Osteoblast (primary cell): ENCODE measurements at regions not wholly inside any gene's neighbourhood (a gene's known extent, or its start where the extent isn't known, plus 50 kb on each side); places are given as distances from the start of the nearest gene placed in this dataset.

Source experiments
- DNase-seq: peaks from one replicate; pipeline ENCODE4 v3.0.0; 2011; ENCODE audit warnings: low spot score, mixed read lengths; ENCODE audit not compliant: insufficient read length; ENCODE audit errors: missing footprints
- H2AFZ ChIP-seq: 2 replicates; pipeline ENCODE4 v1.6.0; 2011; ENCODE audit warnings: mild to moderate bottlenecking, low read length
- H3K27ac ChIP-seq: 2 replicates; pipeline ENCODE4 v1.5.1; 2011; ENCODE audit warnings: mild to moderate bottlenecking, low read depth, low read length, moderate library complexity
- H3K27me3 ChIP-seq: 2 replicates; pipeline ENCODE4 v1.6.0; 2012; ENCODE audit warnings: mild to moderate bottlenecking, control low read depth, inconsistent platforms, low read length, moderate library complexity; ENCODE audit not compliant: insufficient read depth
- H3K36me3 ChIP-seq: 2 replicates; pipeline ENCODE4 v1.5.1; 2011; ENCODE audit warnings: mild to moderate bottlenecking, low read length, control low read depth, moderate library complexity; ENCODE audit not compliant: insufficient read depth
- H3K4me1 ChIP-seq: 2 replicates; pipeline ENCODE4 v1.5.1; 2011; ENCODE audit warnings: mild to moderate bottlenecking, low read length, control low read depth, moderate library complexity; ENCODE audit not compliant: insufficient read depth
- H3K4me2 ChIP-seq: 2 replicates; pipeline ENCODE4 v1.6.0; 2011; ENCODE audit warnings: mild to moderate bottlenecking, low read length; ENCODE audit not compliant: insufficient read depth
- H3K4me3 ChIP-seq: fragments of 200-600 bp; sonication (generic); 3 replicates; pipeline ENCODE4 v1.5.1; 2012; ENCODE audit warnings: mild to moderate bottlenecking, low read length, inconsistent platforms; ENCODE audit not compliant: insufficient read depth
- H3K79me2 ChIP-seq: 2 replicates; pipeline ENCODE4 v1.6.0; 2012; ENCODE audit warnings: mild to moderate bottlenecking, low read length, control low read depth, inconsistent platforms; ENCODE audit not compliant: insufficient read depth
- H3K9me3 ChIP-seq: 2 replicates; pipeline ENCODE4 v1.5.1; 2011; ENCODE audit warnings: low read depth, low read length, control low read depth
- H4K20me1 ChIP-seq: 2 replicates; pipeline ENCODE4 v1.6.0; 2012; ENCODE audit warnings: mild to moderate bottlenecking, low read length, control low read depth; ENCODE audit not compliant: insufficient read depth
- TF ChIP-seq, protein P1 (sequence below): IDR thresholded peaks from 2 replicates; pipeline ENCODE4 v1.5.1; 2011; ENCODE audit warnings: mild to moderate bottlenecking, low read depth, low read length, moderate library complexity; ENCODE audit errors: extremely low read depth

GRCh38 chr1:60488847-60489246, 415.3 kb upstream of the C1orf87 start:
- Histone ChIP-seq H4K20me1 (no peaks in the 10 kb centered on the region), H3K27ac (no peak overlapping the region), H2AFZ (no peak overlapping the region), H3K27me3 (no peaks in the 10 kb centered on the region), H3K4me1 (no peaks in the 10 kb centered on the region), H3K4me2 (no peak overlapping the region), H3K4me3 (no peak overlapping the region), H3K79me2 (no peaks in the 10 kb centered on the region), H3K36me3 (no peaks in the 10 kb centered on the region), H3K9me3 (no peaks in the 10 kb centered on the region)
- peak; percentile 32 for DNase-seq
- TF ChIP-seq, protein P1, sequence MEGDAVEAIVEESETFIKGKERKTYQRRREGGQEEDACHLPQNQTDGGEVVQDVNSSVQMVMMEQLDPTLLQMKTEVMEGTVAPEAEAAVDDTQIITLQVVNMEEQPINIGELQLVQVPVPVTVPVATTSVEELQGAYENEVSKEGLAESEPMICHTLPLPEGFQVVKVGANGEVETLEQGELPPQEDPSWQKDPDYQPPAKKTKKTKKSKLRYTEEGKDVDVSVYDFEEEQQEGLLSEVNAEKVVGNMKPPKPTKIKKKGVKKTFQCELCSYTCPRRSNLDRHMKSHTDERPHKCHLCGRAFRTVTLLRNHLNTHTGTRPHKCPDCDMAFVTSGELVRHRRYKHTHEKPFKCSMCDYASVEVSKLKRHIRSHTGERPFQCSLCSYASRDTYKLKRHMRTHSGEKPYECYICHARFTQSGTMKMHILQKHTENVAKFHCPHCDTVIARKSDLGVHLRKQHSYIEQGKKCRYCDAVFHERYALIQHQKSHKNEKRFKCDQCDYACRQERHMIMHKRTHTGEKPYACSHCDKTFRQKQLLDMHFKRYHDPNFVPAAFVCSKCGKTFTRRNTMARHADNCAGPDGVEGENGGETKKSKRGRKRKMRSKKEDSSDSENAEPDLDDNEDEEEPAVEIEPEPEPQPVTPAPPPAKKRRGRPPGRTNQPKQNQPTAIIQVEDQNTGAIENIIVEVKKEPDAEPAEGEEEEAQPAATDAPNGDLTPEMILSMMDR = no peak

DNA sequence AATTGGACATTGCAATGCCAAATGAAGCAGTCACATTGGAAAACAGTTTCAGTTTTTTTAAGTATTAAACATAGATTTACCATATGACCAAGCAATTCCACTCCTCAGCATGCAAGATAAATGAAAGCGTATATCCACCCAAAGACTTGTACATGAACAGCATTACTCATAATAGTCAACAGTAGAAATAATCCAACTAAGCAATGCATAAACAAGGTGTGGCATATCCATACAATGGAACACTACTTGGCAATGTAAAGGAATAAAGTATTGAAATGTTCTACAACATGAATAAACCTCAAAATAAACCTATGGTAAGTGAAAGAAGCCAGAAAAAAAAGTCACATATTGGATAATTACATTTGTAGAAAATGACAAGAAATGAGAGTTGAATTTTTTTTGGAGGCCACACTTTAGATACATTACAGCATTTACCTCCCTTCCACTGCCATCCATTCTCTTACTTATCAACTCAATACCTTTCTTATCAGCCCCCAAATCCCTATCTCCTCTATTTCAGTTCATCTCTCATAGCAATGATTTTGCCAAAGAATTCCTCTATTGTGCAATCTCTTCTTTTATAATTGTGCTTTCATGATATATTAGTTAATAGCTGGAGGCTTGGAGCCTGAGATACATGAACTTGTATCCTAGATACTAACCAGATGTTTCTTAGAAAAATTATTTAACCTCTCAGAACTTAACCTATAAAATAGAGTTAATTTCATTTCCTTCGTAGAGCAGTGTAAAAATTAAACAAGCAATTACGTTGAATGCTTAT, 414.2 kb upstream of the C1orf87 start:
- TF ChIP-seq, protein P1 = no peak
- Histone ChIP-seq H3K9me3 (no peaks in the 10 kb centered on the region), H3K36me3 (no peaks in the 10 kb centered on the region), H3K4me1 (no peaks in the 10 kb centered on the region), H3K79me2 (no peaks in the 10 kb centered on the region), H2AFZ (no peak overlapping the region), H4K20me1 (no peaks in the 10 kb centered on the region), H3K27ac (no peak overlapping the region), H3K4me3 (no peak overlapping the region), H3K27me3 (no peaks in the 10 kb centered on the region), H3K4me2 (no peak overlapping the region)
- DNase-seq = peak; percentile 41

DNA sequence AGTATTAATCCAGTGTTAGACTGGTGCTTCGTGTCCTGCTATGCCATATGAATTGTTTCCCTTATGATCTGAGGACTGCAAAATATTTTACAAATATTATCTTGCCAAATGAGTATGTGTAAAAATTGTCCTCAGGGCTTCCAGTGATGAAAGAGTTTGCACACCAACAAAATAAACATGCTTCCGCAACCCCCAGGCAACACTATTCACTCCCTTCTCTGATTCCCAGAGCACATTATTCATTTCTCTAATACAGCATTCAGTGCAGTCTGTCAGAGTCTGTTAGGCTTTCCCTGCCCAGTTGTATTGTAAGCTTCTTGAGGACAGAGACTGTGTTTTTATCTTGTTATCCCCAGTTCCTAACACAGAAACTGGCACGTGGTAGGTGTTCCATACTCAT, 409.9 kb upstream of the C1orf87 start:
- no peaks in the 10 kb centered on the region for H3K9me3 ChIP-seq
- no peak overlapping the region for H2AFZ ChIP-seq
- H3K4me2 ChIP-seq = no peak overlapping the region
- no peaks in the 10 kb centered on the region for H4K20me1 ChIP-seq
- TF ChIP-seq, protein P1 = no peak
- DNase-seq = no peak
- no peaks in the 10 kb centered on the region for H3K27me3 ChIP-seq
- no peak overlapping the region for H3K27ac ChIP-seq
- no peaks in the 10 kb centered on the region for H3K36me3 ChIP-seq
- H3K4me1 ChIP-seq = no peaks in the 10 kb centered on the region
- no peak overlapping the region for H3K4me3 ChIP-seq
- H3K79me2 ChIP-seq = no peaks in the 10 kb centered on the region

DNA sequence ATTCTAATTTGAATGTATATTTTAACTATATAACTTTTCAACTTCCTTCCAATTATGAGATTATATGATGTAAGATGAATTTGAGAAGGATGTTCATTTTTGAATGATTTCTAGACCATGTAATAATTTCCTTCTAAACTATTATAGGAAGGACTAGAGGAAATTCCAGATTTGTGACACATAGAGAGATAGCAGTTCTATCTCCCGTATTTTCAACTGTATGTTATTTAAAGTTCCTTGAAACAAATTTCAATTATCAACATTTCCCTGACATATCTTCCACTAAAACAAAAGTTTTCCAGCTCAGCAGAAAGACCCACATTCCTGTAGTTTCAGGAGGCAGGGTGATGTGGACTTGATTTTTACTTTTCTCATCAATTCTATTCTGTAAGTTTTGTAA, 396.7 kb upstream of the C1orf87 start:
- no peaks in the 10 kb centered on the region for H4K20me1 ChIP-seq
- no peaks in the 10 kb centered on the region for H3K9me3 ChIP-seq
- no peaks in the 10 kb centered on the region for H3K79me2 ChIP-seq
- no peak overlapping the region for H2AFZ ChIP-seq
- H3K36me3 ChIP-seq = no peaks in the 10 kb centered on the region
- no peak overlapping the region for H3K4me3 ChIP-seq
- no peak for DNase-seq
- H3K4me1 ChIP-seq = no peaks in the 10 kb centered on the region
- H3K27me3 ChIP-seq = no peaks in the 10 kb centered on the region
- TF ChIP-seq, protein P1 = no peak
- H3K4me2 ChIP-seq = no peak overlapping the region
- no peak overlapping the region for H3K27ac ChIP-seq
